IMR-90 (cell line): ENCODE measurements at regions not wholly inside any gene's neighbourhood (a gene's known extent, or its start where the extent isn't known, plus 50 kb on each side); places are given as distances from the start of the nearest gene placed in this dataset.
A peak's percentile ranks its signal among the peaks of the same experiment; 100 is the strongest.

Experiments
- ATAC-seq: fragments of 200-7000 bp; cut with Tn5 transposase; 2 replicates; pipeline ENCODE4 v1.9.1; 2020; ENCODE audit warnings: low read depth, mild to moderate bottlenecking, moderate library complexity
- BruUV-seq: library from RNA; stranded (reverse); fragments of 400-500 nt; replicated peaks from 2 replicates; lab custom pipeline; 2021; lab: Mats Ljungman, UMichigan
- CTCF ChIA-PET: fragments of 300-600 bp; formaldehyde crosslinking; extraction: SDS; loops from one replicate; lab custom pipeline; 2021; ENCODE audit warnings: antibody characterized with exemption; lab: Yijun Ruan, JAX
- POLR2A ChIA-PET: fragments of 300-600 bp; sonication (Branson Sonifier 250); formaldehyde crosslinking; loops from one replicate; lab custom pipeline; 2022; ENCODE audit warnings: antibody characterized with exemption; ENCODE audit not compliant: unreplicated experiment; lab: Charles Lee
- DNase-seq: peaks from one replicate; pipeline ENCODE4 v3.0.0; 2013
- H2AFZ ChIP-seq: replicated peaks from 2 replicates; pipeline ENCODE3; 2013; ENCODE audit warnings: low read length, mild to moderate bottlenecking; ENCODE audit not compliant: poor library complexity
- H2AK5ac ChIP-seq: 2 replicates; pipeline ENCODE4 v1.6.1; 2013; ENCODE audit warnings: low read depth, low read length, inconsistent platforms
- H2AK9ac ChIP-seq: replicated peaks from 2 replicates; pipeline ENCODE3; 2013; ENCODE audit warnings: mild to moderate bottlenecking, low read depth, low read length, moderate library complexity; ENCODE audit not compliant: poor library complexity
- H2BK120ac ChIP-seq: 2 replicates; pipeline ENCODE4 v1.6.1; 2013; ENCODE audit warnings: low read depth, low read length, inconsistent platforms
- H2BK15ac ChIP-seq: 3 replicates; pipeline ENCODE4 v1.6.1; 2013; ENCODE audit warnings: low read depth, low read length, inconsistent platforms
- H2BK20ac ChIP-seq: 2 replicates; pipeline ENCODE4 v1.6.1; 2013; ENCODE audit warnings: low read depth, mild to moderate bottlenecking, inconsistent platforms, low read length, moderate library complexity
- H2BK5ac ChIP-seq: 2 replicates; pipeline ENCODE4 v1.6.1; 2013; ENCODE audit warnings: mild to moderate bottlenecking, low read depth, low read length, inconsistent platforms; ENCODE audit not compliant: poor library complexity, severe bottlenecking
- H3K14ac ChIP-seq: replicated peaks from 2 replicates; pipeline ENCODE4 v1.6.1; 2013; ENCODE audit warnings: low read depth, low read length, inconsistent platforms
- H3K18ac ChIP-seq: 2 replicates; pipeline ENCODE4 v1.6.1; 2013; ENCODE audit warnings: low read depth, low read length, control low read depth
- H3K23ac ChIP-seq: 2 replicates; pipeline ENCODE4 v1.6.1; 2013; ENCODE audit warnings: low read depth, low read length, inconsistent platforms
- H3K27ac ChIP-seq: 2 replicates; pipeline ENCODE4 v1.5.1; 2013; ENCODE audit warnings: mild to moderate bottlenecking, control low read depth, low read length; ENCODE audit not compliant: insufficient read depth
- H3K27me3 ChIP-seq: 2 replicates; pipeline ENCODE4 v1.6.1; 2013; ENCODE audit warnings: low read length; ENCODE audit not compliant: control insufficient read depth, insufficient read depth
- H3K36me3 ChIP-seq: 2 replicates; pipeline ENCODE4 v1.6.1; 2013; ENCODE audit warnings: low read length, mixed read lengths; ENCODE audit not compliant: control insufficient read depth, insufficient read depth
- H3K4ac ChIP-seq: 2 replicates; pipeline ENCODE4 v1.6.1; 2013; ENCODE audit warnings: low read depth, low read length, inconsistent platforms
- H3K4me1 ChIP-seq: 2 replicates; pipeline ENCODE4 v1.6.1; 2013; ENCODE audit warnings: low read length, mixed read lengths; ENCODE audit not compliant: control insufficient read depth, insufficient read depth
- H3K4me2 ChIP-seq: 2 replicates; pipeline ENCODE4 v1.6.1; 2013; ENCODE audit warnings: low read depth, mild to moderate bottlenecking, control low read depth, low read length, moderate library complexity
- H3K4me3 ChIP-seq: 2 replicates; pipeline ENCODE4 v1.5.1; 2013; ENCODE audit warnings: low read depth, mild to moderate bottlenecking, control low read depth, low read length, moderate library complexity; ENCODE audit not compliant: insufficient read depth
- H3K56ac ChIP-seq: 2 replicates; pipeline ENCODE4 v1.6.1; 2013; ENCODE audit warnings: low read length, inconsistent platforms; ENCODE audit not compliant: insufficient read depth; ENCODE audit errors: extremely low read depth
- H3K79me1 ChIP-seq, 2 experiments: 2 replicates each; pipeline ENCODE4 v1.6.1; 2013; ENCODE audit warnings: low read length in 2 of 2, inconsistent platforms in 1 of 2, low read depth in 1 of 2
- H3K9ac ChIP-seq: 2 replicates; pipeline ENCODE4 v1.6.1; 2013; ENCODE audit warnings: low read depth, low read length, control low read depth
- H3K9me1 ChIP-seq: 2 replicates; pipeline ENCODE4 v1.6.1; 2013; ENCODE audit warnings: low read length, inconsistent platforms; ENCODE audit not compliant: insufficient read depth
- H3K9me3 ChIP-seq: 2 replicates; pipeline ENCODE4 v1.6.1; 2013; ENCODE audit warnings: low read length; ENCODE audit not compliant: control insufficient read depth, insufficient read depth
- H4K20me1 ChIP-seq: 2 replicates; pipeline ENCODE4 v1.6.1; 2013; ENCODE audit warnings: low read length, inconsistent platforms; ENCODE audit not compliant: insufficient read depth
- H4K5ac ChIP-seq: 2 replicates; pipeline ENCODE4 v1.6.1; 2013; ENCODE audit warnings: mild to moderate bottlenecking, low read depth, low read length, control low read depth
- H4K8ac ChIP-seq, 2 experiments: 2 replicates each; pipeline ENCODE4 v1.6.1; 2013; ENCODE audit warnings: low read depth in 2 of 2, low read length in 2 of 2, control low read depth in 1 of 2, inconsistent platforms in 1 of 2
- H4K91ac ChIP-seq: 2 replicates; pipeline ENCODE4 v1.6.1; 2013; ENCODE audit warnings: low read depth, low read length, inconsistent platforms; ENCODE audit not compliant: insufficient read depth
- CTCF ChIP-seq: conservative IDR thresholded peaks from 2 replicates; pipeline ENCODE4 v1.5.1; 2012; ENCODE audit warnings: mild to moderate bottlenecking, low read depth, low read length, improper control_type of control experiment
- ELK1 ChIP-seq: fragments of 150-350 bp; IDR thresholded peaks from 2 replicates; pipeline ENCODE4 v1.6.1; 2016; ENCODE audit warnings: low read depth, mild to moderate bottlenecking, low read length, moderate library complexity, borderline replicate concordance
- FOS ChIP-seq: fragments of 150-350 bp; IDR thresholded peaks from 2 replicates; pipeline ENCODE4 v1.6.1; 2016; ENCODE audit warnings: low read depth, low read length
- MAFK ChIP-seq: IDR thresholded peaks from 2 replicates; pipeline ENCODE4 v1.6.1; 2012; ENCODE audit warnings: low read depth, low read length, improper control_type of control experiment
- MXI1 ChIP-seq: IDR thresholded peaks from 2 replicates; pipeline ENCODE4 v1.6.1; 2012; ENCODE audit warnings: low read depth, mild to moderate bottlenecking, low read length, moderate library complexity, borderline replicate concordance
- POLR2A ChIP-seq: IDR thresholded peaks from 2 replicates; pipeline ENCODE4 v1.6.1; 2012; ENCODE audit warnings: mild to moderate bottlenecking, low read depth, low read length
- RAD21 ChIP-seq: IDR thresholded peaks from 2 replicates; pipeline ENCODE4 v1.6.1; 2012; ENCODE audit warnings: low read length, improper control_type of control experiment
- RCOR1 ChIP-seq: IDR thresholded peaks from 2 replicates; pipeline ENCODE4 v1.6.1; 2012; ENCODE audit warnings: mild to moderate bottlenecking, low read length, improper control_type of control experiment; ENCODE audit not compliant: insufficient replicate concordance
- WGBS, 2 experiments: methylation state at CpG; one replicate each; pipeline versions ENCODE4 v1.1.5 to v1.1.7; 2013; ENCODE audit warnings: missing lambda C conversion rate in 2 of 2; ENCODE audit not compliant: insufficient read length in 1 of 2; ENCODE audit errors: extremely low coverage in 2 of 2; 5-methylcytosine and 5-hydroxymethylcytosine counted together
- dilution Hi-C: fragments of 300-500 bp; cut with HindIII; formaldehyde crosslinking; loops from one replicate; pipeline ENCODE4 v1.14.3; 2018; ENCODE audit warnings: low sequenced_read_pairs; ENCODE audit not compliant: unreplicated experiment
- in situ Hi-C: fragments of 300-500 bp; cut with MboI; formaldehyde crosslinking; loops from 3 replicates; pipeline ENCODE4 v1.14.3; 2019; ENCODE audit warnings: low sequenced_read_pairs, inconsistent platforms, mixed read lengths
- intact Hi-C: fragments of 100-400 bp; cut with micrococcal nuclease; formaldehyde crosslinking; loops from 2 replicates; pipeline ENCODE4 v1.10.0; 2022

GRCh38 chr9:89815061-89815902 is 210.5 kb downstream of the GADD45G start:
- ChIA-PET POLR2A (no interaction called here), CTCF (no interaction called here)
- Histone ChIP-seq H3K18ac (no peak overlapping the region), H3K4me1 (no peaks in the 10 kb centered on the region), H2AFZ (peak overlapping the region; percentile 41), H4K5ac (no peak overlapping the region), H4K91ac (no peak overlapping the region), H3K36me3 (no peaks in the 10 kb centered on the region), H3K23ac (no peak overlapping the region), H3K14ac (no peak overlapping the region), H2BK5ac (no peak overlapping the region), H3K56ac (no peak overlapping the region), H3K4me2 (no peak overlapping the region), H2AK5ac (no peak overlapping the region), H3K9me1 (no peaks in the 10 kb centered on the region), H4K8ac (no peak overlapping the region), H2BK15ac (no peak overlapping the region), H3K27ac (no peak overlapping the region), H3K27me3 (no peaks in the 10 kb centered on the region), H2BK20ac (no peak overlapping the region), H2AK9ac (no peak overlapping the region), H3K4me3 (no peak overlapping the region), H3K4ac (no peak overlapping the region), H3K9me3 (no peaks in the 10 kb centered on the region), H2BK120ac (no peak overlapping the region), H4K20me1 (no peaks in the 10 kb centered on the region), H3K9ac (no peak overlapping the region), H3K79me1 (no peaks in the 10 kb centered on the region)
- DNase-seq (no peak), ATAC-seq (no peak)
- intact Hi-C loops (no loop called here), dilution Hi-C loops (no loop called here), in situ Hi-C loops (no loop called here)
- TF ChIP-seq ELK1 = no peak
- TF ChIP-seq POLR2A = no peak
- TF ChIP-seq MAFK = no peak
- TF ChIP-seq MXI1 = no peak
- no peak for TF ChIP-seq FOS
- TF ChIP-seq CTCF = no peak
- TF ChIP-seq RCOR1 = no peak
- no peak for TF ChIP-seq RAD21
- BruUV-seq = no TSS peak
- WGBS, 2 experiments = 60% methylated on average over 2 of the region's 9 CpGs; no CpG with 5 or more reads in 1 of the 2 experiments
